ENCODE measurements at regions not wholly inside any gene's neighbourhood (a gene's known extent, or its start where the extent isn't known, plus 50 kb on each side); places are given as distances from the start of the nearest gene placed in this dataset.

DNA sequence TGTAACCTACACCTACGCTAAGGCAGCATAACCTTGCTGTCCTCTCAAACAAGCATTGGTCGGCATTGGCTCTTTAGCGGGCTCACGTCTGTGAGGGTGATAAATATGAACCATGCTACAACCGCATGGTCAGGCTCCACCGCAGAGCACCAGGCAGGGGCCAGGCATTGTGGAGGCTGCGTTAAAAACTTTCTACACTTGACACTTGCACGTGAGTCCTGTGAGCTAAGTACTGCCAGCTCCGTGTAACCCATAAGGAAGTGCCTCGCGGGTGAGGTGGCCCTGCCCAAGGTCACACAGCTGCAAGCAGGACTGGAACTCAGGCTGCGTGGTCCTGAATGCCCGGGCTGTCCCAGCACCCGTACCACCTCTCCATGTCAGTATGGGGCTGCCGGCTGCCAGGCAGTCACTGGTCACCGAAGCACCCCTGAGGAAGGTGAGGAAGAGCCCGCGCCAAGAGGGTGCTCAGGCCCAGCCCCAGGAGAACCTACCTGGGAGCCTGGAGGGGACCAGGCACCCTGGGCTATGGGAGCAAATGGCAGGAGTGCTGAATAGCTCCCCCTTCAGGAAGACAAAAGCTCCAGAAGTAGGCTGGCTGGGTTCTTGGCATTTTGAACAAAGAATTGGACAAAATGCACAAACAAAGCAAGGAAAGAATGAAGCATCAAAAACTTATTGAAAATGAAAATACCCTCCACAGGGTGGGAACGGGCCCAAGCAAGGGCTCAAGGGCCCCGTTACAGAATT, 271.1 kb upstream of the RAB6C start:
- intact Hi-C loops (cut with DNase I), result no loop called here
- no peak for DNase-seq (ENCODE audit: low spot score)

DNA sequence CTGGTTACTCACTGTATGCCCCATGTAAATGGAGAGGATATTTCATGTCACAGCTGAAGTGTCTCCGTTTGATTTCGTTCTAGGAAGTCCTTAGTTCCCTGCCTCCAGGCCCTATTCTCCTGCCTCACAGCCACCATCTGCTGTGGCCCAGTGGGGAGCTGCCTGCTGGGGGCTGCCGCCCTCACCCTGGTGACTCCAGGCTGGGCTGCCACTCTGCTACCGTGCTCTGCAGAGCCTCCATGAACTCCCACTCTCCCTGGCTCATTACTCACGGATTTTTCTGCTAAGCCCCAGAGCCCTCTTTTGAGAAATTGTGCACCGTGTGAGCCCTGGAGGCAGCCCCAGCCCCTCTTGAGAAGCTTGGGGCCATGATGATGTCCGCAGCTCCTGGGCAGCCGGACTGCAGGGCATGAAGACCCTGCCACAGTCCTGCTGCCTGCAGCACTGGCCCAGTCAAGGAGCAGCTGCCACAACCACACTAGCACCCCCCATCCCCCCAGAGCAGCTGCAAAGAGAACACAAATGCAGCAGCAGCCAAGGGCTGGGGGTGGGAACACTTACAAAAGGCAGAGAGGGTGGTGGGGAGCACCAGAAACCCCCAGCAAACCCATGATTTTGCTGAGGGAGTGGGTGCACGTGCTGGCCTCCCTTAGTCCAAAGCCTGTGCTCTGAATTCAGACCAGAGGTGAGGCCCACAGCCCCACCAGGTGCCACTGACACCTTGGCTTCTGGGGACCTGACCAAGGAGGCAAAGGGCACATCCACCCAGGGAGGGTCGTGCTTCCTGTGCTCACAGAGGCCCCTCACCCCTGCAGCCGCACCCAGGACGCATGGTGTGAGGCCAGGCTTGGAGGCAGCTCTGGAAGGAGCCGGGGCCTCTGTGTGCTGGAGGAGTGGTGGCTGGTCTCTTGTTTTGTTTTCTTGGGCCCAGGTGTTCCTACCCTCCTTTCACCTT, 270.2 kb upstream of the RAB6C start:
- no peak for DNase-seq (ENCODE audit: low spot score)
- intact Hi-C loops (cut with DNase I), result no loop called here

DNA sequence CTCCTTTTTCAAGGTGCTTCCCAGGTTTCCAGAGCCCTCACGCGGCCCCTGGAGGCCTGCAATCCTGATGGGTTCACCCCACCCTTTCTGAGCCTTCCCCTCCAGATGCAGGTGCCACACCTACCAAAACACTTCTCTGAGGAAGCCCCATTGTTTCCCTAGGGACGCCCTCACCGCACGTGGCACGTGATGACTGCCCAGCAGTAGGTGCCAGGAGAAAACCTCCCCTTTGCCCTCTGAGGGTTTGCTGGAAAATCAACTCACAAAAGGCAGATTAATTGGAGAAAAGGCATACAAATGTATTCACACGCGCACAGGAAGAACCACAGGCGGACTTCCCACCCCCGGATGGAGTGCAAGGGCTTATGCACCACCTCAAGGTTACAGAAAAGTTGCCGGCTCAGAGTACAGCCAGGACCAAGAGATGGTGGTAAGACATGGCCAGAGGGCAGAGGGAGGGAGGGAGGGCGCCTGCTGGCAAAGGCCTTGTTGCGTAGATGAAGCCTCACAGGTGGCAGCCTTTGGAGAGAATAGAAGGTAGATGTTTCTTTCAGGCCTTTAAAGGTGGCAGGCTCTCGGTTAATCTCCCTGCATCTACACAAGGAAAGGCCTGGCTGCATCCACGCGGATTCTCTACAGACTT, 269.4 kb upstream of the RAB6C start:
- intact Hi-C loops (cut with DNase I), result no loop called here
- DNase-seq (ENCODE audit: low spot score), result no peak

DNA sequence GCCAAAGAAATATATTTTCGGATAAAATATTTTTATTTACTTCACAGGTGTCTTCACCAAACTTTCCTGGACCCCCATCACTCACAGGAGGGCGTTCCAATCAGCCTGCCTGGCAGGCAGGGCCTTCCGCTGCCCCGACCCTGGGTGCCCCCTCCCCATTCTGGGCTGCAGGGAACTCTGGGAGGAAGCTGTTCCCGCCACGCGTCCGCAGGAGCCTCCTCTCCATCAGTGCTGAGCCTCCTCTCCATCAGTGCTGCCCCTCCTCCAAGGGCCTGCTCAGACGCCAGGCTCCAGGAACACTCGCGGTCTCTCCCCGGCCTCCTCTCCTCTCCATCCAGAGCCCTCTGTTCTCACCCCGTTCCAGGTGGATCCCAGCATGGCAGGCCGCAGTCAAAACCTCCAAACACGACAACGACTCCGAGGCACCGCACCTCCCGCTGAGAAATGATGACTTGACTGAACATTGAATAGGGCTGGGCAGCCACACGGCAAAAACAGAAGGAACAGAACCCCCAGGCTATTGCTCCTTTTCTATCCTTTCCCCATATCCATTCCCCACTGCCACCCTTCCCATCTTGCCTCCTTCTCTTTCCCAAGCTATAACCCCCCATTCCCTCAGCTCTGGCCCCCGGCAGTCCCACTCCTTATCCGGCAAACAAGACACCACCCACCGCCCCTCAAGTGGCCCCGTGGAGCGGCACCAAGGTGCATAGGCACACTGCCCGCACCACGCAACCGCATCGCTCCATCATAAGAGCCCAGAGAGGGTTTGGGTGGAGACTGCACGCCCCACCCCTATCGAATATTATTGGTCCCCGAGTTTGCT, 268.6 kb upstream of the RAB6C start:
- no peak for DNase-seq (ENCODE audit: low spot score)
- intact Hi-C loops (cut with DNase I), result no loop called here

DNA sequence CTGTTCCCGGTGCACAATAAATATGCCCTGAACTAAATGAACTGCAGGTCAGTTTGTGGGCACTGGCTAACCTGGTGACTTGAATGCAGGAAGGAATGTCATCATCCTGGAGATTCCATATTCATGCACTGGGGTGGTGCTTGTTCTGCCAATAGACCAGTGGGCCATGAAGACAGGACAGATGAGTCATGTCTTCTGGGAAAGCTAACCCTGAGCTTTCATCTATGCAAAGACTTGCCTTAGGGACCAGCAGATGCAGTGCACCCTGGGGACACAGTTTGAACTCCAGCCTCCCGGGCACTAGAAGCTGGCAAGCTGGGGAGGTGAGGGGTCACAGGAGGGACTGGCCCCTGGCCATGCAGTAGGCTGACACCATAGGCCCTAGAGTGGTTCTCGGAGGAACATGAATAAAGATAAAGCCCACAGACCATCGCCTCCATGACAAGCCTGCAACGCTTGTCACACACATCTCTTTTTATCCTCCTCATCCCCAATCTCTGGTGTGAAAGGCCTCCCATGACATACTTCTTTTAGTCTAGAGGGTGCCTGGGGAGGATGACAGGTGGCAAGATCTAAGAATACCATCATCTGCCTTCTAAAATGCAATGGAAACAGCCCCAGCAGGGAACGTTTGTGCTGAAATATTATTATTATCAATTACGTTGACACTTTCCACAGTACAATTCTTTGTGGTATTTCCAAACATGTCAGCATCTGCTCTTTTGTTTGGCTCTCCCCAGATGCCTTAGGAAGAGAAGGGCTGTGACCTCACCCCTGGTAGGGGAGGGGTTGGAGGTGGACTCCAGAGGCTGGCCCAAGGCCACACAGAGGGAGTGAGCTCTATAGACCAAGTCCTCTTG, 267.4 kb upstream of the RAB6C start:
- intact Hi-C loops (cut with DNase I), result no loop called here
- no peak for DNase-seq (ENCODE audit: low spot score)

DNA sequence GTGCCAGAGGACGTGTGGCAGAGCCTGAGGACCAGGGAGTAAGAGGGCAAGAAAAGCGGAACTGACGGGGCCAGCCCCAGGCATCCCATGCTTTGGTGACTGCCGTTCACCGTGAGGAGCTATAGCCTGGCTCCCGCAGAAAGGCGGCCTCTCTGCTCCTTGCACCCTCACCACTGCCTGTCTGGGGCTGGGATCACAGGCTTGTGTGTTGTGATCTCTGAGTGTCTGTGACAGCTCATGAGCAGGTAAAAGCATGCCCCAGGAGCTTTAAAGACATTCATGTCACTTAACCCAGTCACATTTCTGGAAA, 266.8 kb upstream of the RAB6C start:
- intact Hi-C loops (cut with DNase I), result no loop called here
- no peak for DNase-seq (ENCODE audit: low spot score)

DNA sequence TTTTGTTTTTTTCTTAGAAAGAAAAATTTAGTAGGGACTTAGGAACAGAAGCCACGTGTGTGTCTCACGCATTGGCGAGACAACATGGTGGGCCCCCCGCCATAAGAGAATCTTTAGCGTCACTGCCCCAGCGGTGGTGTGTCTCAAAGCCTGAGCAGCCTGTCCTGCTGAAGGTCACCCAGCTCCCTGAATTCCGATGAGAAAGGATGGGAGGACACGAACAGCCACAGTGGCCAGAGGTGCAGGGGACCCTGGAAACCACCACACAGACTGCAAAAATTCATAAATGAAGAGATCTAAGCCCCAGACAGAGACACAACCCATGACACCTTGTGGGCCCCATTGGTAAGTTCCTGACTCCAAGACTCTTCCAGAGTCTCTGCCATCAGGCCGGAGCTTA, 266.1 kb upstream of the RAB6C start:
- intact Hi-C loops (cut with DNase I), result no loop called here
- DNase-seq (ENCODE audit: low spot score), result no peak

DNA sequence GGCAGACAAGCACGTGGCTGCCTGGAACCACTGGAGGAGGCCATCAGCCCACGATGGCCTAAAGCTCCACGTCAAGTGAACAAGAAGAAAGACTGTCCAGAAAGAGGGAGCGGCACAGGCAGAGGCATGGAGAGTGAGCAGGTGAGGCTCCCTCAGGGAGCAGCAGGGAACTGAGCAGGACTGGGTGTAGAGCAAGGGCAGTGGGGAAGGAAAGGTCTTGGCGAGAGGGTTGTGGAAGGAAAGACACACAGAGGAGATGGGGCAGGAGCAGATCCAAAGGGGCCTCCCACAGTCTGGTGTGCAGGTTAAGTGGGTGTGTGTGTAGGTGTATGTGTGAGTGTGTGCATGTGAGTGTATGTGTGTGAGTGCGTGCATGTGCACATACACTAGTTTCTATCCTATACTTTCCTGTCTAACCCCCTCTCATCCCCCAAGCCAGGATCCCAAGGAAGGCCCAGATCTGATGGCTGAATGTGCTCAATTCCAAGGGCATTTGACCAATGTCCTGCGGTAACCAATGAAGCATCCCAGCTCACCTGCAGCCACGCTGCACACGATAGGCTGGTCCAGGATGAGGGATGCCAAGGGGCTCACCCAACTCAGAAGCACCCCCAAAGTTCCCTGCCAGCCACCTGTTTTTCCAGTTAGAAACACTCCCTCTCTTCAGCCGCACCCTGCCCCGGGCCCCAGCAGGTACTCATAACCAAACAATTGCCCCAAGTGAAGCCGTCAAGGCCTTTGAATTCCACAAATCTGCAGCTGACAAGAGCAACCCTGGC, 262.5 kb upstream of the RAB6C start:
- peak; percentile 42 for DNase-seq (ENCODE audit: low spot score)
- intact Hi-C loops (cut with DNase I), result no loop called here

DNA sequence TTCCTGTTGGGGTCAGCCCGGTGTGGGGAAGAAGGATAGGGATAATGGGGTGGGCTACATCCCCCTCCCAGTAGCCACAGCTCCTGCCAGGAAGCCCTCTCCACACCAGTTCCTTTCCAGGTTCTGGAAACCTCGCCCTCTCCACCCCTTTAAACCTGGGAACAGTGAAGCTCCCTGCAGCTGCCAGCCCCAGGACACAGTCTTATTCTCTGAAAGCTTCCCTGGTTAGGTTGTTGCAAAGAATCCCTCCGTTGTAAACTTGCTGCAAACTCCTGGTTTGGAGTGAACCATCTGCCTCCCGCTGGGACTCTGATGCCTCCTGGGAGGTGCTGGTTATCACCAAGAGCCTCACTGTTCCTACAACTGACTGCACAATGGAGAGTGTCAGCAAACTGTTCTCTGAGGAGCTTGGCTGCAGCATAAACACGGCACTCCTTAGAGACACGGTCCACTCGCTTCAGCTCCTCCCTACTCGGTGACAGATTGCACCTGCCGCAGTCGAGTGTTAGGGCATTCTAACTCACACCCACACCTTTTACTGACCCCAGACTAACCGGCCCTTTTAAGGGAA, 261.8 kb upstream of the RAB6C start:
- intact Hi-C loops (cut with DNase I), result no loop called here
- DNase-seq (ENCODE audit: low spot score), result peak; percentile 52

DNA sequence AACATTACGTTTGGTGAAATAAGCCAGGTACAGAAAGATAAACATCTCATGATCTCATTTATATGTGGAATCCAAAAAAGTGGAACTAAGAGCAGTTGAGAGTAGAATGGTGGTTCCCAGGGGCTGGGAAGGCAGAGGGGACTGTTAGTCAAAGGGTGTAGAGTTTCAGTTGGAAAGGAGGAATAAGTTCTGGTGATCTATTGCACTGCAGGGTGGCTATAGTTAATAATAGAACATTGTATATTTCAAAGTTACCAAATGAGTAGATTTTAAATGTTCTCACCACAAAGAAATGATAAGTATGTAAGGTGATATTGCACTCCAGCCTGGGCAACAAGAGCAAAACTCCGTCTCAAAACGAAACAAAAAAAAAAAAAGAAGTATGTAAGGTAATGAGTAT, 260.1 kb upstream of the RAB6C start:
- intact Hi-C loops (cut with DNase I), result no loop called here
- no peak for DNase-seq (ENCODE audit: low spot score)

DNA sequence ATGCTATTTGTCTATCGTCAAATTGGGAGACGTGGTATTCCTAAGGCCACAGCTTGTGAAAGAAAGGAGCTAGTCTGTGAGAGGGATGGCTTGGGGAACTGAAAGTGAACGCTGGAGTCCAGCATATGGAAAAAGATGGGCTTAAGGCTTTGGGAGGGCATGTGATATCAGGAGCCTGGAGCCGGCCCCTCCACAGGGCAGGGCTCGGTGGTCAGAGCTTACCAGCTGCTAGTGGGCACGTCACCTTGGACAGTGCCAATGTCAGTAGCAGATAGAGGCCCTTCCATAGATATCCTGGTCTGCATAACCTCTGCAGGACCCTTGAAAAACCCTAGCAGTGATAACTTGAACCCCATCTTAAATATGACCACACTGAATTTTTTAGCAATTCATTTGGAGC, 259.1 kb upstream of the RAB6C start:
- DNase-seq (ENCODE audit: low spot score), result peak; percentile 68
- intact Hi-C loops (cut with DNase I), result no loop called here

DNA sequence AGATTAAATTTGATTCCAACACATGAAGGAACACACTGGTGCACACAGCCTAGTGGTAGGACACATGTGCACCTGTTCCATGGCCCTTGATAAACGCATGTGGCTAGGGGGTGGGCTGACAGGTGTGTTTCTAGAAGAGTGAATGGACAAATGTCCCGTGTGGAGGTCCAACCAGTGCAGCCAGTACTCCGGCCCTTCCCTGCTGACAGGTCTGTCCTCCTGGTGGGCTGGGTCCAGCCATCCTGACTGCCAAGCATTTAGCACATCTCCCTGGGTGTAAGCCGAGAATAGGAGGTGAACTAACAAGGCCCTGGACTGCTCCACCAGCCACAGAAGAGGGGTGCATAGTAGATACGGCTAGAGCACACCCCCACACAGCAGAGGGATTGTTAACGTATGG, 258.7 kb upstream of the RAB6C start:
- intact Hi-C loops (cut with DNase I), result no loop called here
- DNase-seq (ENCODE audit: low spot score), result peak; percentile 60

DNA sequence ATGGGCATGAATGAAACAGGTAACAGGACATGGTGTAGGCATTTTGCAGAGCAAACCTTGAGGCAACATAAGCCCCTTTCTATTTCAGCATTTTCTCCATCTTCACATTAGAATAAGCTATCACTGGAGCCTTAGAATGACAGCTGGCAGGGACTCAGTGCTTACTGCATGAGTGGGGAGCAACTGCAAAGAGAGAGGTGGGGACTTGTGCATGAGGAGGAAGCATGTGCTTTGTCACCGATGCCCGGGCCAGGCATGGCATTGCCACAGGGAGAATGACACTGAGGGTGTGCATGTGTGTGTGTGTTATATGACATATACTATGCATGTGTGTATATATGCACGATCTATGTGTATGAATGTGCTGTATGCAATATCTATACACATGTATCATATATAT, 258.2 kb upstream of the RAB6C start:
- intact Hi-C loops (cut with DNase I), result no loop called here
- peak; percentile 28 for DNase-seq (ENCODE audit: low spot score)

DNA sequence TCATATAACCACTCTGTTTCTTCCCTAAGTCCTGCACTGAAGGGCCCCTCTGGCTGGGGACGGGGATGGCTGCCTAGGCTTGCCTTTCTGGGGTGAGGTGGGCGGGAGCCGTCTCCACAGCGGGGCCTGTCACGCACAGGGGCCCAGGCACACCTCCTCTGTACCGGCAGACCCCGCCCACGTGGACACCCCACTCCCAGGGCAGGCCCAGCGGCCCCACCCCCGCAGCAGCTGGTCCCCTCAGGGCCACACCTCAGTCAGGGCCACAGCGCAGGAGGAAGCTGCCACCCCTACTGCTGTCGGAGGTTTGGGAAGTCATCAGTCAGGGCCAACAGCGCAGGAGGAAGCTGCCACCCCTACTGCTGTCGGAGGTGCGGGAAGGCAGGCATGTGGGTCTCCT, 257.6 kb upstream of the RAB6C start:
- DNase-seq (ENCODE audit: low spot score), result peak; percentile 73
- intact Hi-C loops (cut with DNase I), result no loop called here

DNA sequence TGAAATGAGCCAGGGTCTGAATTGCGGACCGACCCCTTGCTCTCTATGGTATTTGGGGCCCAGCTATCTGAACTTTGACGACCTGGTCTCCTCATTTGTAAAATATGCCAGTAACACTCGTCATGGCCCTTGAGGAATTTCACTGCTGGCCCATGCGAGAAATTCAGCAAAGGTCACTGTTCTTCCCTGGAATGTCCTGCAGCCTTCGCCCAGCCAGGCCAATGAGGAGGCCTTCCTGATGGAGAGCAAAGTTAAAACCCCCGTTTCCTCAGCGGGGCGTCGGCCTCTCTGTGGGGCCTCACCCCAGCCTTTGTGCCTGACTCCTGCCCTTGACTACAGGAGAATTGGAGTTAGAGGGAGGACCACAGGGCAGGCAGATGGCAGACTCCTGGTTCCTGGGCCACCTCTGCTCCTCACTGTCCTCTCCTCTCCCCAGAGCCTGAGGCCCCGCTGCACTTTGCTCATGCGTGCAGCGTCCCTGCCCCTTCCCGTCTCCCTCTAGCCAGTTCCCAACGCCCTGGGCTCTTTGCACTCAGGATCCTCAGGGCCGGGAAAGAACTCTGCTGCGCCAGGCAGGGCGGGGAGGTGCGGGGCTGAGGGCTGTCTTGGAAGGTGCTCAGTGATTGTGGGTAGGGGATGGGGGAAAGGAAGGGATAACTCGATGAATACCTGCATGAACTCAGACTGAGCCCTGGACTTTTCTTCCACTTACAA, 257.0 kb upstream of the RAB6C start:
- intact Hi-C loops (cut with DNase I), result no loop called here

DNA sequence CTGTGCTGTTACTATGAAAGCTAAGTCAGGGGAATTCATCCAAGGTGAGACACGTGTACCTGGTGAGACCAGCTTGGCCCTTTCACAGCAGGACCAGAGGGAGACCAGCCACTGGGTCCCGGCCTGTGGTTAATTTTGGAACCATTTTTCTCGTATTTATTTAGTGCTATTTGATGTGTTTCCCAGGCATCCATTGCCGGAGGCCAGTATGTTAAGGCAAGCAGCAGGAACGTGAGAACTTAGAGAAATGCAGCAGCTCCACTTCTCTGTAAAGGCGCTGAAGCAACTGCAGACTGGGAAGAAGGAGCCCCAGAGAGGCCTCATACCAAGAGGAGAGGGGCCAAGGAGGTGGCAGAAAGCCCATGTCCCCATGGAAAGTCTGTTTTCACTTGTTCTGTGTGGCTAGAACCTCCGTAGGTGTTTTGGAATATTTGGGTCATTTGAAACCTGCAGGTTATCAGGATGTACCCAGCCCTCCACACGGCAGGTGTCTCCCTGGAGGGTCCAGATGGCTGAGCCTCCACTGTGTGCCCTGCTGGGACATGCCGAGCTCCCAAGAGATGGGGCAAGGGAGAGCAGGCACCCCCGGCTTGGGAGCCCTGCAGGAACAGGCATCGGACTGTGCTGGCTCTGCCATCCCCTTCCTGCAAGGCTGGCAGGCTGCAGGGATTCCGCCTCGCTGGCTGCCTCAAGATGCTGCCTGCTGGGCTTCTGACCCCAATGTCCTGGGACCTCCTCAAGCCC, 256.0 kb upstream of the RAB6C start:
- intact Hi-C loops (cut with DNase I), result no loop called here
- DNase-seq (ENCODE audit: low spot score), result peak; percentile 71

More for the DNA sequence above, 257.0 kb upstream of the RAB6C start:
- peak; percentile 64 for DNase-seq (ENCODE audit: low spot score)

Data from posterior vena cava (tissue), 2 donors.